H1 (cell line): ENCODE measurements at regions not wholly inside any gene's neighbourhood (a gene's known extent, or its start where the extent isn't known, plus 50 kb on each side); places are given as distances from the start of the nearest gene placed in this dataset.

Experiments used
- CTCF ChIA-PET: fragments of 300-600 bp; sonication (Branson Sonifier 250); formaldehyde crosslinking; loops from one replicate; lab custom pipeline; 2021; ENCODE audit not compliant: partially characterized antibody; lab: Charles Lee
- POLR2A ChIA-PET: fragments of 300-600 bp; sonication (Branson Sonifier 250); formaldehyde crosslinking; loops from one replicate; lab custom pipeline; 2021; ENCODE audit warnings: inconsistent platforms; ENCODE audit not compliant: partially characterized antibody; lab: Charles Lee
- DNase-seq, 2 experiments: peaks; one replicate each; pipeline versions ENCODE4 v3.0.0 to v3.0.0-alpha.2; 2010 to 2022; ENCODE audit warnings: low spot score in 2 of 2, low read depth in 1 of 2, mixed read lengths in 1 of 2
- FAIRE-seq: peaks from 2 replicates; lab custom pipeline; 2011; peaks lifted over from hg19 to GRCh38; lab: Jason Lieb, UNC
- H2AFZ ChIP-seq: 2 replicates; pipeline ENCODE4 v1.8.1; 2012; ENCODE audit warnings: low read length, inconsistent platforms
- H2AK5ac ChIP-seq: 2 replicates; pipeline ENCODE4 v1.6.1; 2013; ENCODE audit warnings: low read depth, low read length
- H2BK120ac ChIP-seq: replicated peaks from 2 replicates; pipeline ENCODE3; 2013; ENCODE audit warnings: low read depth, low read length, inconsistent platforms
- H2BK12ac ChIP-seq: 2 replicates; pipeline ENCODE4 v1.6.1; 2013; ENCODE audit warnings: low read depth, low read length
- H2BK15ac ChIP-seq: 2 replicates; pipeline ENCODE4 v1.6.1; 2013; ENCODE audit warnings: low read length
- H2BK20ac ChIP-seq: 2 replicates; pipeline ENCODE4 v1.6.1; 2013; ENCODE audit warnings: low read length
- H2BK5ac ChIP-seq: 2 replicates; pipeline ENCODE4 v1.6.1; 2013; ENCODE audit warnings: low read depth, low read length
- H3K14ac ChIP-seq: 2 replicates; pipeline ENCODE4 v1.6.1; 2013; ENCODE audit warnings: inconsistent platforms; ENCODE audit not compliant: insufficient read length
- H3K18ac ChIP-seq: 2 replicates; pipeline ENCODE4 v1.6.1; 2013; ENCODE audit warnings: low read length; ENCODE audit errors: extremely low read depth
- H3K23ac ChIP-seq: 2 replicates; pipeline ENCODE4 v1.6.1; 2013; ENCODE audit warnings: inconsistent platforms; ENCODE audit not compliant: insufficient read length
- H3K23me2 ChIP-seq: 2 replicates; pipeline ENCODE4 v1.6.1; 2013; ENCODE audit warnings: low read depth, low read length
- H3K27ac ChIP-seq: 2 replicates; pipeline ENCODE4 v1.6.1; 2011; ENCODE audit warnings: low read depth, low read length, inconsistent platforms
- H3K27me3 ChIP-seq, 4 experiments: replicated peaks in 1 of 4; 1 replicate in 1 of 4; 2 replicates in 3 of 4; pipeline versions ENCODE4 v1.6.1 to v1.8.1; 2011 to 2013; ENCODE audit warnings: low read length in 3 of 4, mild to moderate bottlenecking in 3 of 4, inconsistent platforms in 2 of 4, mixed read lengths in 2 of 4, moderate library complexity in 1 of 4; ENCODE audit not compliant: control insufficient read depth in 3 of 4, insufficient read depth in 3 of 4; ENCODE audit errors: extremely low read depth in 1 of 4
- H3K36me3 ChIP-seq, 4 experiments: 2 replicates each; pipeline versions ENCODE4 v1.6.1 to v1.8.1; 2011 to 2013; ENCODE audit warnings: mild to moderate bottlenecking in 4 of 4, low read length in 3 of 4, moderate library complexity in 2 of 4, control low read depth in 1 of 4, inconsistent platforms in 1 of 4; ENCODE audit not compliant: insufficient read depth in 4 of 4, control insufficient read depth in 2 of 4
- H3K4ac ChIP-seq: replicated peaks from 2 replicates; pipeline ENCODE3; 2013; ENCODE audit warnings: low read length, low read depth, mixed read lengths, inconsistent platforms; ENCODE audit not compliant: insufficient read length
- H3K4me1 ChIP-seq, 4 experiments: replicated peaks in 1 of 4; 1 replicate in 1 of 4; 2 replicates in 3 of 4; pipeline versions ENCODE4 v1.6.1 to v1.8.1; 2011 to 2013; ENCODE audit warnings: low read length in 3 of 4, inconsistent platforms in 2 of 4, mixed read lengths in 1 of 4; ENCODE audit not compliant: insufficient read depth in 4 of 4, control insufficient read depth in 3 of 4
- H3K4me2 ChIP-seq, 2 experiments: 2 replicates each; pipeline versions ENCODE4 v1.6.1 to v1.8.1; 2011 to 2013; ENCODE audit warnings: low read depth in 2 of 2, low read length in 2 of 2, control low read depth in 1 of 2, inconsistent platforms in 1 of 2, mild to moderate bottlenecking in 1 of 2; ENCODE audit not compliant: insufficient read depth in 1 of 2
- H3K4me3 ChIP-seq, 4 experiments: fragments of 200-600, 300-600 bp in 1 of 4; sonication (generic), shearing (Covaris generic), sonication (Bioruptor Twin) in 1 of 4; 2 replicates each; pipeline versions ENCODE4 v1.5.1 to v1.8.1; 2011 to 2016; ENCODE audit warnings: low read length in 4 of 4, low read depth in 3 of 4, control low read depth in 2 of 4, inconsistent platforms in 2 of 4, mild to moderate bottlenecking in 2 of 4, mixed read lengths in 1 of 4, moderate library complexity in 1 of 4; ENCODE audit not compliant: insufficient read depth in 2 of 4; ENCODE audit errors: extremely low read depth in 1 of 4
- H3K56ac ChIP-seq: replicated peaks from 2 replicates; pipeline ENCODE3; 2013; ENCODE audit warnings: low read depth, mild to moderate bottlenecking, mixed read lengths, low read length, inconsistent platforms; ENCODE audit not compliant: insufficient read length
- H3K79me1 ChIP-seq: 2 replicates; pipeline ENCODE4 v1.6.1; 2013; ENCODE audit warnings: low read depth, low read length, control low read depth
- H3K79me2 ChIP-seq, 2 experiments: 2 replicates each; pipeline versions ENCODE4 v1.6.1 to v1.8.1; 2012 to 2013; ENCODE audit warnings: low read length in 2 of 2, mild to moderate bottlenecking in 2 of 2, inconsistent platforms in 1 of 2; ENCODE audit not compliant: insufficient read depth in 2 of 2, control insufficient read depth in 1 of 2
- H3K9ac ChIP-seq, 4 experiments: replicated peaks in 1 of 4; 1 replicate in 1 of 4; 2 replicates in 3 of 4; pipeline versions ENCODE4 v1.6.1 to v1.8.1; 2011 to 2013; ENCODE audit warnings: low read depth in 3 of 4, low read length in 3 of 4, control low read depth in 2 of 4, mild to moderate bottlenecking in 2 of 4, moderate library complexity in 2 of 4, inconsistent platforms in 1 of 4; ENCODE audit errors: extremely low read depth in 1 of 4
- H3K9me3 ChIP-seq, 2 experiments: 2 replicates each; pipeline versions ENCODE4 v1.6.1 to v1.8.1; 2012 to 2013; ENCODE audit warnings: mild to moderate bottlenecking in 2 of 2, moderate library complexity in 2 of 2, control low read depth in 1 of 2, inconsistent platforms in 1 of 2, low read depth in 1 of 2, low read length in 1 of 2, mixed read lengths in 1 of 2; ENCODE audit not compliant: insufficient read depth in 2 of 2
- H4K20me1 ChIP-seq, 2 experiments: replicated peaks in 1 of 2; 2 replicates each; pipeline versions ENCODE3 to v1.8.1; 2011 to 2013; ENCODE audit warnings: inconsistent platforms in 2 of 2, low read length in 2 of 2, mild to moderate bottlenecking in 1 of 2; ENCODE audit not compliant: insufficient read depth in 2 of 2, control insufficient read depth in 1 of 2
- H4K5ac ChIP-seq: 2 replicates; pipeline ENCODE4 v1.6.1; 2013; ENCODE audit warnings: low read length, low read depth, mixed read lengths, inconsistent platforms; ENCODE audit not compliant: insufficient read length
- H4K8ac ChIP-seq: 2 replicates; pipeline ENCODE4 v1.8.0; 2013; ENCODE audit warnings: mild to moderate bottlenecking, moderate library complexity, low read length, inconsistent platforms; ENCODE audit not compliant: insufficient read depth; ENCODE audit errors: extremely low read depth
- H4K91ac ChIP-seq: replicated peaks from 2 replicates; pipeline ENCODE3; 2013; ENCODE audit warnings: low read length, mixed read lengths, inconsistent platforms; ENCODE audit not compliant: insufficient read length
- KDM5A ChIP-seq: fragments of 200-600 bp; IDR thresholded peaks from 2 replicates; pipeline ENCODE4 v1.7.1; 2012; ENCODE audit warnings: mild to moderate bottlenecking, low read length, inconsistent platforms, mixed read lengths
- MAFK ChIP-seq: IDR thresholded peaks from 2 replicates; pipeline ENCODE4 v1.6.1; 2012; ENCODE audit warnings: low read depth, mild to moderate bottlenecking, improper control_type of control experiment, low read length
- NRF1 ChIP-seq: IDR thresholded peaks from 2 replicates; pipeline ENCODE4 v1.6.1; 2011; ENCODE audit warnings: mild to moderate bottlenecking, low read depth, low read length, improper control_type of control experiment
- PHF8 ChIP-seq: fragments of 200-600 bp; sonication (generic); conservative IDR thresholded peaks from 2 replicates; pipeline ENCODE4 v1.7.1; 2012; ENCODE audit warnings: low read depth, mild to moderate bottlenecking, inconsistent platforms, low read length, moderate library complexity
- WGBS, 2 experiments: shearing (Covaris generic) in 1 of 2; methylation state at CpG; one replicate each; pipeline versions ENCODE4 v1.1.6 to v1.1.7; 2013 to 2015; ENCODE audit warnings: low lambda C conversion rate in 2 of 2, mixed read lengths in 2 of 2, inconsistent platforms in 1 of 2, low coverage in 1 of 2, missing lambda C conversion rate in 1 of 2; ENCODE audit not compliant: insufficient replicate concordance in 2 of 2, insufficient coverage in 1 of 2, insufficient read length in 1 of 2; ENCODE audit errors: extremely low coverage in 1 of 2, missing lambda C conversion rate in 1 of 2; 5-methylcytosine and 5-hydroxymethylcytosine counted together

DNA sequence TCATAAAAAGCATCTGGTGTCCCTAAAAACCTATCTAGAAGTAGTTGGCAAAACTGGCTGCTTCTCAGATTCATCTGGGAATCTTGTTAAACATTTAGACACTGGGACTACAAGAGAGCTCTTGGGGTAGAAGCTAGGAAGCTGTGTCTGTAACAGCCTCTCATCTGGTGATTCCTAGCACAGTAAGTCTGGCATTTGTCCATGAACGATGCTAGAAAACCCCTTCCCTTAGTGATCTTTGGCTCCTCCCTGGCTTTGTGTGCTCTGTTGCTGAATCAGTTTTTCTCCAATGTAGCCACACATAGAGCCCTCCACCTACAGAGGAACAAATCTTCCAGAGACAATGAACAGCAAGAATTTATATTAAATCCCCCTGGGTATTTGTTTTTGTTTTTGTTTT, 951.7 kb upstream of the LCORL start:
- H4K91ac ChIP-seq = no peak overlapping the region

More for the DNA sequence above, 951.7 kb upstream of the LCORL start:
- no peak overlapping the region for H3K27ac ChIP-seq
- no peak overlapping the region for H2BK12ac ChIP-seq
- no peak overlapping the region for H3K4ac ChIP-seq
- no peak overlapping the region for H3K4me3 ChIP-seq
- no peaks in the 10 kb centered on the region for H4K20me1 ChIP-seq
- no peak overlapping the region for H2BK5ac ChIP-seq
- H3K23me2 ChIP-seq = no peaks in the 10 kb centered on the region
- TF ChIP-seq KDM5A (no peak), PHF8 (no peak), NRF1 (no peak), MAFK (no peak)
- H3K4me2 ChIP-seq = no peak overlapping the region
- no peak for FAIRE-seq
- H3K9ac ChIP-seq = no peak overlapping the region
- H3K27me3 ChIP-seq = no peaks in the 10 kb centered on the region
- H3K36me3 ChIP-seq = no peaks in the 10 kb centered on the region; a peak in 1 of 8 replicates
- ChIA-PET CTCF (no interaction called here), POLR2A (no interaction called here)
- no peaks in the 10 kb centered on the region for H3K79me2 ChIP-seq
- H2BK120ac ChIP-seq = no peak overlapping the region
- no peak overlapping the region for H4K5ac ChIP-seq
- no peak overlapping the region for H2BK15ac ChIP-seq
- no peak overlapping the region for H3K56ac ChIP-seq
- no peak overlapping the region for H3K14ac ChIP-seq
- H2BK20ac ChIP-seq = no peak overlapping the region
- 100% methylated on average over 1 of the region's 1 CpG; no CpG with 5 or more reads in 1 of the 2 experiments for WGBS, 2 experiments
- no peak for DNase-seq
- H3K18ac ChIP-seq = no peak overlapping the region
- no peak overlapping the region for H2AFZ ChIP-seq
- no peaks in the 10 kb centered on the region for H3K79me1 ChIP-seq
- no peaks in the 10 kb centered on the region for H3K4me1 ChIP-seq
- H3K9me3 ChIP-seq = peaks cover 0 to 6% of the 10 kb centered on the region in 2 experiments; a peak in 2 of 4 replicates
- H4K8ac ChIP-seq = no peak overlapping the region
- no peak overlapping the region for H2AK5ac ChIP-seq
- no peak overlapping the region for H3K23ac ChIP-seq
